ENCODE measurements at regions not wholly inside any gene's neighbourhood (a gene's known extent, or its start where the extent isn't known, plus 50 kb on each side); places are given as distances from the start of the nearest gene placed in this dataset.
"Not testable (repeated sequence)": the region's sequence is repeated elsewhere in the genome, so short reads cannot be mapped to it uniquely, and the experiment has no call there.

- no peak for DNase-seq (ENCODE audit: low read depth in 2 of 2)
Observed at GRCh38 chr13:88704600-88705275, 1033.6 kb downstream of the SLITRK5 start.

GRCh38 chr13:88707646-88708045 lies 1036.5 kb downstream of the SLITRK5 start:
- DNase-seq (ENCODE audit: low read depth in 2 of 2) = no peak

DNA sequence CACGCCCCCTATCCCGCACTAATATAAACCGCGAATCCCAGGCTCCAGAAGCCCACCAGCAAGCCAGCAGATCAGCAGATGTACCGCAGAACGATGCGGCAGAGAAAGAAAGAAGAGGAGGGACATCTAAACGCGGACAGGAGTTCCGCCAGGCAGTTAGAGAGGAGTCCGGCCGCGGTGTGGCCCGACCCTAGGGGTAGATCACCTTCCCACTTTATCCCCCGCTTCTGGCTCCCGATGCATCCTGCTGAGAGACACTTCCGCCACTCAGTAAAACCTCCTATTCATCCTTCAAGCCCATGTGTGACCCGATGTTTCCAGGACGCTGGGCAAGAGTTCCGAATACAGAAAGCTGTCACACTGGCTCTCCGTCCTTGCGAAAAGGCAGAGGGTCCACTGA lies 1046.8 kb downstream of the SLITRK5 start:
- DNase-seq (ENCODE audit: low read depth in 2 of 2) = no peak

DNA sequence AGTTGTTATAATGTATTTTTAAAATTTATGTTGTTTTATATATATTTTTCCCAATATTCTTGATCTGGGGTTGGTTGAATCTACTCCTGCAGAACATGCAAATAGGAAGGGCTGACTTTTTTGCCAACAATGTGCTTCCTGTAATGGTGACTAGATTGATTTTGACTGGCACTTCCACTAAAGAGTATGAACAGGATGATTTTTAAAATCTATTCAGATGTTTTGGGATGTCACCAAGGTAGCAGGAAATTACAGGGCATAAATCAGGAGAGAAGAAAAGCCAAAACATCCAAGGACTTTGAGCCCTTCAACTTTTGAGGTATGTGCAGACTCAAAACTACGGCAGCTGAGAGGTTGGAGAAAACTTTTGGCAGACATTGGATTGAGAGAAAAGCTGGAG lies 1047.6 kb downstream of the SLITRK5 start:
- DNase-seq (ENCODE audit: low read depth in 2 of 2) = no peak

- DNase-seq (ENCODE audit: low read depth in 2 of 2) = no peak
Observed at GRCh38 chr13:88726075-88726474, 1054.9 kb downstream of the SLITRK5 start.

GRCh38 chr13:88727236-88727635 lies 1056.1 kb downstream of the SLITRK5 start:
- DNase-seq (ENCODE audit: low read depth in 2 of 2) = not testable (repeated sequence)

DNA sequence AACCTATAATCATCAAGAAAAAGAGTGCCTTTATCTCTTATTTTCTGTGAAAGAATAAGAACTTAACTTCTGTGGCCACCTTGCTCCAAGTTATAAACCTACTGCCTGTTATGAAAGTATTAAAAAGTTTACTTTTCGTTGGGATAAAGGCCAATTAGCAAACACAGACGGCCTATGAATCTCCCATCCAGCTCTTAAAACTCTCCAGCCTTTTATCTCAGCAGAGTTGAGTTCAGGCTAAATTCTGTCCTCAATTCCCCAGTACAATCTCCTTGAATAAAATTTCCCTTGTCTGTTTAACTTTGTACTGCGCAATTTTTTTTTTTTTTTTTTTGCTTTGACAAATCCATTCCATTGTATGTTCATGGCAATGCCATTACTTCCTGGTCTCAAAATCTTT lies 1058.4 kb downstream of the SLITRK5 start:
- DNase-seq (ENCODE audit: low read depth in 2 of 2) = no peak

GRCh38 chr13:88736026-88736425 lies 1064.9 kb downstream of the SLITRK5 start:
- DNase-seq (ENCODE audit: low read depth in 2 of 2) = no peak

- no peak for DNase-seq (ENCODE audit: low read depth in 2 of 2)
Observed at GRCh38 chr13:88739195-88739594, 1068.0 kb downstream of the SLITRK5 start.

- DNase-seq (ENCODE audit: low read depth in 2 of 2) = no peak
Observed at GRCh38 chr13:88744289-88744688, 1073.1 kb downstream of the SLITRK5 start.

GRCh38 chr13:88745011-88745410 lies 1073.8 kb downstream of the SLITRK5 start:
- DNase-seq (ENCODE audit: low read depth in 2 of 2) = no peak

GRCh38 chr13:88752041-88752440 lies 1080.9 kb downstream of the SLITRK5 start:
- DNase-seq (ENCODE audit: low read depth in 2 of 2) = no peak

- DNase-seq (ENCODE audit: low read depth in 2 of 2) = no peak
Observed at GRCh38 chr13:88754141-88754540, 1083.0 kb downstream of the SLITRK5 start.

DNA sequence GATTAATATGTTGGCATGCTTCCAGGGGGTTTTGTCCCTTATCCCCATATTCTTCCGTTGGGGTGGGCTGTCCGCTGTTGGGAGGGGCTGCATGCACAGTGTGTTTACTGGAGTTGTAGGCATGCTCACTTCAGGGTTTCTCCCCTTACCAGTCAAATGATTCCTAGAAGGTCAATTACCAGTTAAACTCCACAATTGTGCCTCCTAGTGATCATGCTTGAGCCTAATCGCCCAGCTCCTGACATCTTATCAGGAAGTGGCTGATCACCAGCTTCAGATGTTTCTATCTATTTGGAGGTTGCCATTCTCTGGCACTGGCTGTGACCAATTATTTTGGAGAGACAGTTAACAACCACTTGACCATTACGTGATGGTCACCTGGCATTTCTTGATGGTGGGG lies 1090.0 kb downstream of the SLITRK5 start:
- DNase-seq (ENCODE audit: low read depth in 2 of 2) = no peak

DNA sequence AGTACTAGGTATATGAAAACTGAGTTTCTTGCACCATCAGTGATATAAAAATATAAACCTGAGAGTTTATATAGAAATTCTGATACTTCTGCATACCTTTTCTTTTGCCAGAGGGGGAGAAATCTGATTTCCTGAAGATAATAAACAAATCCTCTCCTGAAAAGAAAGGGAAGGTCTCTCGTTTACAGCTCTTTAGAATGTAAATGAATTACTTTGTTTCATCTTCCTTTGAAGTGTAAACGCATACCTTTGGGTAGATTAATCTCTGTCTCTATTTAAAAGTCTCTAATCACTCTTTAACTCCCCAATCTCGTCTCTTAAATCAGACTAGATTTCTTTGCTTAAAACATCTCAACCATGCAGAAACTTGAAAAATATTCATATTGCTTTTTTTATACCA lies 1092.9 kb downstream of the SLITRK5 start:
- no peak for DNase-seq (ENCODE audit: low read depth in 2 of 2)

DNA sequence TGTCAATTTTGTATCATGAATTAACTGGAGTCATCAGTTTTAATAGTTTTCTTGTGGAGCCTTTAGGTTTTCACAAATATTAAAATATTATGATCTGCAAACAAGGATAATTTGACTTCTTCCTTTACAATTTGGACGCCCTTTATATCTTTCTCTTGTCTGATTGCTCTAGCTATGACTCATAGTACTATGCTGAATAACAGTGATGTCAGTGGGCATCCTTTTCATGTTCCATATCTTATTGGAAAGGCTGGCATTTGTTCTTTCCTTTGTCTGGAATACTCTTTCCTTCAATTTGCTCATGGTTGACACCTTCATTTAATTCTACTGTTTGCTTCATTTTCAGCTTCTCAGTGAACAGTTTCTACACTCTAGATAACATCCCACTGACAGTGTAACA lies 1129.3 kb downstream of the SLITRK5 start:
- no peak for DNase-seq (ENCODE audit: low read depth in 2 of 2)

DNA sequence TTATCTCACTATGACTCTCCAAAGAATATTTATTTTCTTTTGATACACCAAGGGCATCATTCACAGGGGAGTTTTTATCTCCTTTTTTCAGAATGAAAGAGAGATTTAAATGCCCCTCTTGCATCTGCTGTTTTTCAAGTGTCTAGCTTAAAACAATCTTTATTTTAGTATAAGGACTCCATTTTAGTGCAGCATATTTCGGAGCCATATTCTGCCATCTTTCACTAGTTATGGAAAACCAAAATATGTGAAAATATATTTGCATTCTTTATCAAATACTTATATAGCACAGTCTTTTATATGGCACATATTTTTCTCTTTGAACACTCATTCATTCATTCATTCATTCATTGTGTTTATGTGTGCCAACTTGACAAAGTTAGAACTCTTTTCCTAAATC lies 1130.2 kb downstream of the SLITRK5 start:
- no peak for DNase-seq (ENCODE audit: low read depth in 2 of 2)

GRCh38 chr13:88802886-88803285 lies 1131.7 kb downstream of the SLITRK5 start:
- no peak for DNase-seq (ENCODE audit: low read depth in 2 of 2)

GRCh38 chr13:88806438-88806837 lies 1135.3 kb downstream of the SLITRK5 start:
- DNase-seq (ENCODE audit: low read depth in 2 of 2) = no peak

- no peak for DNase-seq (ENCODE audit: low read depth in 2 of 2)
Observed at GRCh38 chr13:88817560-88817959, 1146.4 kb downstream of the SLITRK5 start.

GRCh38 chr13:88823114-88823513 lies 1151.9 kb downstream of the SLITRK5 start:
- DNase-seq (ENCODE audit: low read depth in 2 of 2) = no peak

DNA sequence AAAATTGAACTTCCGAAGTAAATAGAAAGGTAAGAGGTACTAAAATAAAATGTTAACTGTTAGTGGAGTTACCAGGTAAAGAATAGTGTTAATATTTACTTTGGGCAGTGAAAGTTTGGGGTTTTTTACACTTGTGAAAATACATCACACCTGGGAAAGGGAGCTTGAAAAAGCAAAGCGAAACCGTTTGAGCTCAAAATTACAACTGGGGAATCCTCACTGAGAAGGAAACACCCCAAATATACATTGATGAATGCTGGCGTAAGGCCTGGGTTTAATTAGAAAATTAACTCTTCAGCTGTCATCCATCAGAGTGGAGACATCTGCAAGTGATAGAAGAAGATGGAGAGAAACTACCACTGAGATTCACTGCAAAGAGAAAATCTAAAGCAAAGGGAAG lies 1153.0 kb downstream of the SLITRK5 start:
- DNase-seq (ENCODE audit: low read depth in 2 of 2) = no peak

DNA sequence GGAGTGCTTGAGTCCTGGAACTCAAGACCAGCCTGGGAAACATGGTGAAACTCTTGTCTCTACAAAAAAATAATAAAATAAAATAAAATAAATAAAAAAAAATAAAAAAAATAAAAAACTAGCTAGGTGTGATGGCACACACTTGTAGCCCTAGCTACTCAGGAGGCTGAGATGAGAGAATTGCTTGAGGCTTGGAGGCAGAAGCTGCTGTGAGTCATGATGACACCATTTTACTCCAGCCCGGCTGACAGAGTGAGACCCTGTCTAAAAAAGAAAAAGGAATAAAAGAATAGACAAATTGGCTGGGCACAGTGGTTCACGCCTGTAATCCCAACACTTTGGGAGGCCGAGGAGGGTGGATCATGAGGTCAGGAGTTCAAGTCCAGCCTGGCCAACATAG lies 1168.9 kb downstream of the SLITRK5 start:
- no peak for DNase-seq (ENCODE audit: low read depth in 2 of 2)

- DNase-seq (ENCODE audit: low read depth in 2 of 2) = not testable (repeated sequence)
Observed at GRCh38 chr13:88852293-88852692, 1181.1 kb downstream of the SLITRK5 start.
